Tibial nerve (tissue), 4 donors: ENCODE measurements at regions not wholly inside any gene's neighbourhood (a gene's known extent, or its start where the extent isn't known, plus 50 kb on each side); places are given as distances from the start of the nearest gene placed in this dataset.

Experiments
- DNase-seq, 2 donors: peaks; one replicate each; pipeline ENCODE4 v3.0.0-alpha.2; 2019; ENCODE audit warnings: low spot score in 2 of 2
- H3K27ac ChIP-seq, 4 donors: fragments of 200-600 bp; sonication (generic) in 3 of 4; one replicate each; pipeline ENCODE4 v1.5.1; 2017 to 2019; ENCODE audit warnings: mild to moderate bottlenecking in 1 of 4
- H3K27me3 ChIP-seq, 2 donors: fragments of 200-600 bp; sonication (generic) in 1 of 2; one replicate each; pipeline versions ENCODE4 v1.5.1 to v1.6.0; 2017 to 2019
- H3K36me3 ChIP-seq, 3 donors: fragments of 200-600 bp; sonication (generic); one replicate each; pipeline ENCODE4 v1.5.1; 2018 to 2019
- H3K4me1 ChIP-seq, 4 donors: fragments of 200-600 bp; sonication (generic) in 3 of 4; one replicate each; pipeline ENCODE4 v1.5.1; 2017 to 2019
- H3K4me3 ChIP-seq, 4 donors: fragments of 200-600 bp; sonication (generic) in 3 of 4; one replicate each; pipeline ENCODE4 v1.5.1; 2017 to 2019; ENCODE audit warnings: mild to moderate bottlenecking in 1 of 4, moderate library complexity in 1 of 4
- H3K9me3 ChIP-seq, 4 donors: fragments of 200-600 bp; sonication (generic) in 3 of 4; one replicate each; pipeline ENCODE4 v1.5.1; 2017 to 2019
- EP300 ChIP-seq, 2 donors: sonication (generic); formaldehyde crosslinking; IDR thresholded peaks; one replicate each; pipeline ENCODE4 v1.6.1; 2017; ENCODE audit warnings: antibody characterized with exemption in 2 of 2, mild to moderate bottlenecking in 1 of 2
- POLR2A ChIP-seq, 2 donors: fragments of 450-650 bp; IDR thresholded peaks; one replicate each; pipeline ENCODE4 v1.6.1; 2017; ENCODE audit warnings: antibody characterized with exemption in 2 of 2, mild to moderate bottlenecking in 2 of 2, moderate library complexity in 2 of 2
- WGBS, 2 donors: methylation state at CpG; one replicate each; pipeline ENCODE4 v1.1.5; 2018; 5-methylcytosine and 5-hydroxymethylcytosine counted together
- TF ChIP-seq, protein P1 (sequence below), 5 experiments: fragments of 200-600 bp in 3 of 5; fragments of 450-650 bp in 2 of 5; sonication (generic) in 3 of 5; IDR thresholded peaks; one replicate each; pipeline ENCODE4 v1.5.1; 2016 to 2019; ENCODE audit warnings: antibody characterized with exemption in 5 of 5, mild to moderate bottlenecking in 3 of 5, moderate library complexity in 2 of 5

DNA sequence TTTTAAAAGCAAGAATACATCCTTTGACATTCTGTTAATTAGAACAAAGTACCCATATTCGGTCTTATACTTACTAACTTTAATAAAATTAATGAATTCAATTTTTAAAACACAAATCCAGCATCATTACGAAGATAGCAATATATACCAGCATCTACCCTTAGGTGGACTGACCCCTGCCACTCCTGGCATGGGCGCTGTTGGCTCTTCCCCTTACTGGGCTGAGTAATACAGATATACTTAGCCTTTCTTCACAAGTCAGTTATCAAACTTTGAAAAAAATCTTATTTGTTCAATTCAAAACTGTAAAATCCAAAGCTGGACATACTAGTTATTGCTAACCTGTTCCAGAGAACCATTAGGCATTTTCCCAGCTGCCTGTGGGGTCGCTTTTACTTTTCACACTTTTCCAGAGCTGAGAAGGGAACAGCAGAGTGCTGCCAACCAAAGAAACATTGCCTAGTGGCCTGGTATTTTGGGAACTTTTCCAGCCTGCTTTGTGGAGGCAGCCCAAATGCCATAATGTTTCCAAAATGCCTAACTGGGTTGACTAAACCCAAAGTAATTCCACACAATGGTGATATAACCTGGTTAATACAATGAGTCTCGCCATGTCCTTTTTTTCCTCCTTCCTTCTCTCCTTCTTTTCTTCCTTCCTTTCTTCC is 424.7 kb upstream of the ADGRL2 start:
- Histone ChIP-seq H3K27me3 (no peaks in the 10 kb centered on the region), H3K4me1 (no peaks in the 10 kb centered on the region), H3K27ac (no peak overlapping the region), H3K9me3 (no peaks in the 10 kb centered on the region), H3K36me3 (no peaks in the 10 kb centered on the region), H3K4me3 (no peak overlapping the region)
- no peak for TF ChIP-seq EP300 (IDR thresholded peaks at IDR 0.05)
- TF ChIP-seq, protein P1, sequence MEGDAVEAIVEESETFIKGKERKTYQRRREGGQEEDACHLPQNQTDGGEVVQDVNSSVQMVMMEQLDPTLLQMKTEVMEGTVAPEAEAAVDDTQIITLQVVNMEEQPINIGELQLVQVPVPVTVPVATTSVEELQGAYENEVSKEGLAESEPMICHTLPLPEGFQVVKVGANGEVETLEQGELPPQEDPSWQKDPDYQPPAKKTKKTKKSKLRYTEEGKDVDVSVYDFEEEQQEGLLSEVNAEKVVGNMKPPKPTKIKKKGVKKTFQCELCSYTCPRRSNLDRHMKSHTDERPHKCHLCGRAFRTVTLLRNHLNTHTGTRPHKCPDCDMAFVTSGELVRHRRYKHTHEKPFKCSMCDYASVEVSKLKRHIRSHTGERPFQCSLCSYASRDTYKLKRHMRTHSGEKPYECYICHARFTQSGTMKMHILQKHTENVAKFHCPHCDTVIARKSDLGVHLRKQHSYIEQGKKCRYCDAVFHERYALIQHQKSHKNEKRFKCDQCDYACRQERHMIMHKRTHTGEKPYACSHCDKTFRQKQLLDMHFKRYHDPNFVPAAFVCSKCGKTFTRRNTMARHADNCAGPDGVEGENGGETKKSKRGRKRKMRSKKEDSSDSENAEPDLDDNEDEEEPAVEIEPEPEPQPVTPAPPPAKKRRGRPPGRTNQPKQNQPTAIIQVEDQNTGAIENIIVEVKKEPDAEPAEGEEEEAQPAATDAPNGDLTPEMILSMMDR (IDR thresholded peaks at IDR 0.05) = no peak
- no peak for TF ChIP-seq POLR2A (IDR thresholded peaks at IDR 0.05)
- WGBS, 2 donors = 91 to 92% methylated on average over 5 of the region's 5 CpGs
- no peak for DNase-seq

DNA sequence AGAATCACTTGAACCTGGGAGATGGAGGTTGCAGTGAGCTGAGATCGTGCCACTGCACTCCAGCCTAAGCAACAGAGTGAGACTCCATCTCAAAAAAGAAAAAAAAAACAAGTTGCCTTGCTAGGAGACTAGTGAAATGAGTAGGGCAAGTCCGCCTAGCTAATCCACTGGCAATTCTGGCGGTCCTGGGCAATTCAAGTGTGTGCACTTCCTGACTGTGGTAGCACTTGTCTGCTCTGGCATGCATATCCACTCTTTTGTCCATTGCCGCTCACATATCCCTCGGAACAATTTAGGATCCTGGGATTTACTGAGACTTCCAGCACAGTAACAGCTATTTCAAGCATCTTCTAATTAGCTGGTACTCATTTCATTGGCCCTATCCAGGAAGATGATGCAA is 426.3 kb upstream of the ADGRL2 start:
- Histone ChIP-seq H3K27me3 (no peaks in the 10 kb centered on the region), H3K4me1 (peaks cover 0 to 2% (median 0%) of the 10 kb centered on the region in 4 donors), H3K27ac (no peak overlapping the region), H3K4me3 (no peak overlapping the region), H3K9me3 (no peaks in the 10 kb centered on the region), H3K36me3 (no peaks in the 10 kb centered on the region)
- TF ChIP-seq EP300 (IDR thresholded peaks at IDR 0.05) = no peak
- no peak for TF ChIP-seq POLR2A (IDR thresholded peaks at IDR 0.05)
- WGBS, 2 donors = 95 to 98% methylated on average over 5 of the region's 5 CpGs
- DNase-seq = no peak

DNA sequence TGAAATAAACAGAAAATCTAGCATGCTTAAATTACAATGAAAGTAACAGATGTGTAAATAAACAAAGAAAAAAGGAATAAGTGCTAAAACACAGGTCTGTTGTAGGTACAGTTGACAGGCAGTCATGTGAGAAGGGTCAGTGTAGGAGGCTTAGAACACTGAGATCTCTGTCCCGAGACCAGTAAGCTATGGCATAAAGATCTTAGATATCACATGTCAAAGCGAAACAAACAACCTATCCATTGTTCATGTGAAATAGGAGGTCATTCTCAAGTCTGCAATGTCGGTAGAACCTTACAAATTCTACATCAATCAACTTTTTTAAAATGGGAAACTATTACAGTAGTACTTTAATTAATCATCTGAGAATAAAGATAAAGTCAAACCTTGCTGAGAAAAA is 428.9 kb upstream of the ADGRL2 start:
- no peak overlapping the region for H3K27ac ChIP-seq
- H3K9me3 ChIP-seq = no peaks in the 10 kb centered on the region
- peaks cover 0 to 4% (median 0%) of the 10 kb centered on the region in 4 donors for H3K4me1 ChIP-seq
- no peak for DNase-seq
- H3K27me3 ChIP-seq = no peaks in the 10 kb centered on the region
- 59 to 79% methylated on average over 3 of the region's 3 CpGs for WGBS, 2 donors
- TF ChIP-seq, protein P1 (IDR thresholded peaks at IDR 0.05) = no peak
- TF ChIP-seq POLR2A (IDR thresholded peaks at IDR 0.05) = no peak
- no peaks in the 10 kb centered on the region for H3K36me3 ChIP-seq
- H3K4me3 ChIP-seq = no peak overlapping the region

DNA sequence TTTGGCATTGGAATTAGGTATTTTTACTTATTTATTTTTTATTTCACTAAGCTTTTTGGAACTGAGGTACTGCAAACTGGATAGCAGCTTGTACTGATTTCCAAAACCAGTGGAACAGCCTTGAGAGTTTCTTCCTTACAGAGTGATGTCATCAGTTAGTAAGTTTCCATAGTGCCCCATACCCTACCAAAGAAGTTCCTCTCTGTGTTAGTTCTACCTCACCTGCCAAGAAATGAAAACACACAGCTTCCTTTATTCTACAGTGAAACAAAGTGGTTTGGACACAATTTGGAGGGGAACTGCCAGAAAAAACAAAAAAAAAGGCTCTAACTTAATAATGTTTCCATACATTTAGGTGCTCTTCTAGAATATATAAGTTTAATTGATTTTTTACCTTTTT is 430.9 kb upstream of the ADGRL2 start:
- no peak for DNase-seq
- Histone ChIP-seq H3K36me3 (no peaks in the 10 kb centered on the region), H3K27me3 (no peaks in the 10 kb centered on the region), H3K9me3 (no peaks in the 10 kb centered on the region), H3K4me1 (peaks cover 0 to 4% (median 0%) of the 10 kb centered on the region in 4 donors), H3K27ac (no peak overlapping the region), H3K4me3 (no peak overlapping the region)
- TF ChIP-seq POLR2A (IDR thresholded peaks at IDR 0.05) = no peak
- TF ChIP-seq, protein P1 (IDR thresholded peaks at IDR 0.05) = no peak

DNA sequence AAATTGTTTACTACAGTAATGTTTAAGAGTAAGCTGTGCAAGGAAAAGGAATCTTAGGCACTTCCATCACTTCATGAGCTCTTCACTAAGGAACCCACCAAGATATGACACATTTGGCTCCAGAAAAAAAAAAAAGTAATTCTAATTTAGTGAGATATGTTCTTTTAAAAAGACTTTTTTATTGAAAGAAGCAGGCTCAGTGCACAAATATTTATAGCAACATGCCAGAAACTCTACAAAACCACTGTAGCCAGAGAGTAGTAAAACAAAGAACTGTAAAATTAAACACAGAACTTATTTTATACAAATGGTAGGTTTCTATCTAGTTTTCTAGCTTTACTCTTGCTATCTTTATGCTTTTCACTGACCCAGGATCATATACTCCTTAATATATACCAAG is 434.6 kb upstream of the ADGRL2 start:
- no peaks in the 10 kb centered on the region for H3K36me3 ChIP-seq
- no peaks in the 10 kb centered on the region for H3K27me3 ChIP-seq
- H3K4me1 ChIP-seq = peaks cover 0 to 4% (median 0%) of the 10 kb centered on the region in 4 donors
- DNase-seq = no peak
- TF ChIP-seq EP300 (IDR thresholded peaks at IDR 0.05) (no peak), POLR2A (IDR thresholded peaks at IDR 0.05) (no peak)
- TF ChIP-seq, protein P1 (IDR thresholded peaks at IDR 0.05) = no peak
- H3K9me3 ChIP-seq = no peaks in the 10 kb centered on the region
- no peak overlapping the region for H3K27ac ChIP-seq
- no peak overlapping the region for H3K4me3 ChIP-seq

DNA sequence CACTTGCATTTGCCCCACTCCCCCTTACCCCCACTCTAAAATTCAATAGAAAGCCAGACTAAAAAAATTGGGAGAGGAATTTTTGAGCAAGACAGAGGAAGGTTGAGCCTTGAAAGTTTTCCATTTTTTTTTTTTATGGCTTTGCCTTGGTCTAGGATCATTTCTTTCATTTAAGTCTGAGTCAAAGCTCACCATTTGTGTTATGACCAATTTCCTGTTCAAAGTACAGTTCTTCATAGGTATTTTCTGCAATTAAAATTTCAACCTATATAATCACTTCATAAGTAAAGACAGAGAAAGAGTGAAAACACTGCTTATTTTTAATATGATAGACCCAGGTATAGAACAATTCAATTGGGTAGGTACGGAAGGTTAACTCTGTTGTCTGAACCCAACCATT is 436.6 kb upstream of the ADGRL2 start:
- Histone ChIP-seq H3K27me3 (no peaks in the 10 kb centered on the region), H3K36me3 (no peaks in the 10 kb centered on the region), H3K4me3 (no peak overlapping the region), H3K27ac (no peak overlapping the region), H3K4me1 (no peaks in the 10 kb centered on the region), H3K9me3 (no peaks in the 10 kb centered on the region)
- TF ChIP-seq EP300 (IDR thresholded peaks at IDR 0.05) (no peak), POLR2A (IDR thresholded peaks at IDR 0.05) (no peak)
- TF ChIP-seq, protein P1 (IDR thresholded peaks at IDR 0.05) = no peak
- no peak for DNase-seq
- 94 to 97% methylated on average over 1 of the region's 1 CpG for WGBS, 2 donors
